Stimulated activated CD8-positive, alpha-beta memory T cell treated with anti-CD3 and anti-CD28 coated beads, Interleukin-7, amount 100 ng/mL, for 48 hours (primary cell): ENCODE measurements at regions not wholly inside any gene's neighbourhood (a gene's known extent, or its start where the extent isn't known, plus 50 kb on each side); places are given as distances from the start of the nearest gene placed in this dataset.

Source experiments
- DNase-seq, 2 donors: peaks; one replicate each; pipeline ENCODE4 v3.0.0-alpha.2; 2020; ENCODE audit warnings: low read depth in 1 of 2; ENCODE audit errors: extremely low read depth in 1 of 2

- DNase-seq, result no peak
Measured at GRCh38 chr12:45585522-45586230, 143.8 kb upstream of the ARID2 start.

GRCh38 chr12:45586486-45586885 lies 143.0 kb upstream of the ARID2 start:
- DNase-seq, result no peak

GRCh38 chr12:45587012-45587411 lies 142.5 kb upstream of the ARID2 start:
- DNase-seq, result no peak

GRCh38 chr12:45587877-45588533 lies 141.5 kb upstream of the ARID2 start:
- DNase-seq, result no peak

DNA sequence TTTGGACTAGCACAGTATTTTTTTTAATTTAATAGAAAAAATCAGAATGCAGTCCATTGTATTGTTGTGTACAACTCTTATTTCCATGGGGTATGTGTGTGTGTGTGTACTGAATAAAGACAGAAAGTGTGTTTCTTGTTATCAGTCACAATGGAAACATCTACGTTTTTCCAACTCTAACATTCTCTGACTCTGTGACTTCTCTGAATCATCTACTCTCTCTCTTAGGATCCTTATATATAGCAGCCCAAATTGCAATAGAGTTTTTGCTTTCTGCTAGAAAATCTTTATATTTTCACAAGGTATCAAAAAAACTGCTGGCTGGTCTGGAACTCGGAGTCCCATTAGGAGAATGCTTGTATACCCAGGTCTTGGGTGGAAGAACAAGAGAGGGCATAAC lies 138.9 kb upstream of the ARID2 start:
- DNase-seq, result no peak

- DNase-seq, result no peak
Measured at GRCh38 chr12:45591635-45592034, 137.9 kb upstream of the ARID2 start.

DNA sequence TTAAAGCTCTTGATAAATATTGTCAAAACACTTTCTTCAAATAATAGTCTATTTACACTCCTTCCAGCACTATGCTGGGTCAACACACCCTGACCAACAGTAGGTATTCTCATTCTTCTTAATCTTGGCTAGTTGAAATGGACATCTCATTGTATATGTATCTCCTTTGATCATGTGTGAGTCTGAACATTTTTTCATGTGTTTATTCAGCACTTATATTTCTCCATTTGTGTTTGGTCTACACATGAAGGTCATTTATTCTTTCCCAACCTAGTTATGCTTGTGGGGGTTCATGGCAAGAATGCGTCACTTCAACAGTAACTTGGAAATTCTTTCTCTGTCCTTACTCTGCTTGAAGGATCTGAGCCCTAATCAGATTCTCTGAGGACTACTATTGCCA lies 133.1 kb upstream of the ARID2 start:
- no peak for DNase-seq

GRCh38 chr12:45598336-45598735 lies 131.2 kb upstream of the ARID2 start:
- no peak for DNase-seq

GRCh38 chr12:45598761-45599160 lies 130.7 kb upstream of the ARID2 start:
- DNase-seq, result no peak

DNA sequence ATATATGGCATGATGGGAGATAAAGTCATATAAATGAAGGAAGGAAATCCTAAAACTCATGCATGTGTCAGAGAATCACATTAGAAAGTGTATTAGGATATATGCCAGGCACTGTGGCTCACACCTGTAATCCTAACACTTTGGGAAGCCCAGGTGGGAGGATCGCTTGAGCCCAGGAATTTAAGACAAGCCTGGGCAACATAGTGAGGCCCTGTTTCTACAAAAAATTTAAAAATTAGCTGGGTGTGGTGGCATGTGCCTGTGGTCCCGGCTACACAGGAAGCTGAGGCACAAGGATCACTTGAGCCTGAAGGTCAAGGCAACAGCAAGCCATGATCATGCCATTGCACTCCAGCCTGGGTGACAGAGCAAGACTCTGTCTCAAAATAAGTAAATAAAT lies 130.3 kb upstream of the ARID2 start:
- DNase-seq, result no peak

GRCh38 chr12:45601390-45601789 lies 128.1 kb upstream of the ARID2 start:
- DNase-seq, result no peak

DNA sequence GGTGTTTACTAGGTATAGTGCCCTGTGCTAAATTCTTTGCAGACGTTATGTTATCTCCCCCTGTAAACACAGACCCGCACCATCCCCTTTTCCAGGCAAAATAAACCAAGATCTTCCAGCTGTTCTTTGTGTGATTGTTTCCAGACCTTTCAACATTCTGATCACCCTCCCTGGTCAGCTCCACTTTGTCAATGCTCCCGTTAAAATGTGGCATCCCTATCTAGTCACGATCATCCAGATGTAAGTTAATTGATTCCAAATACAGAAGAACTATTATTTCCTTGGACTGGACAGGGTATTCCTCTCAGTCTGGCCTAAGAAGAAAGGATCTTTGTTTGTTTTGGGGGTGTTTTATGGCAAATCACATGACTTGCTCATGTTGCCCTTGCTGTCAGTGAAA lies 127.6 kb upstream of the ARID2 start:
- DNase-seq, result no peak

DNA sequence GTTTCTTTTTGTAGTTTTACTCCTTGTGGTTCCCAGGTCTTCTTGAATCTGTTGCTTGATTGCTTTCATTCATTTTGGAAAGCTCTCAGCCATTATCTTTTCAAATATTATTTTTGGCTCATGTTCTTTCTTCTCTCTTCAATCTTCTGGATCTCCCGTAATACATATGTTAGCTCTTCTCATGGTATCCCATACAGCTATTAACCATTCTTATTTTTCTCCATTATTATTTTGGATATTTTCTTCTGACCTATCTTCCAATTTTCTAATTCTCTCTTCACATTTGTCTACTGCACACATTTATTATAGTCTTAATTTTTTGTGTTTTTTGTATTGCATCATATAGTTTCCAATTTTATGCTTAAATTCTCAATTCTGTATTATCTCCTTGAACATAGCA lies 123.9 kb upstream of the ARID2 start:
- no peak for DNase-seq

DNA sequence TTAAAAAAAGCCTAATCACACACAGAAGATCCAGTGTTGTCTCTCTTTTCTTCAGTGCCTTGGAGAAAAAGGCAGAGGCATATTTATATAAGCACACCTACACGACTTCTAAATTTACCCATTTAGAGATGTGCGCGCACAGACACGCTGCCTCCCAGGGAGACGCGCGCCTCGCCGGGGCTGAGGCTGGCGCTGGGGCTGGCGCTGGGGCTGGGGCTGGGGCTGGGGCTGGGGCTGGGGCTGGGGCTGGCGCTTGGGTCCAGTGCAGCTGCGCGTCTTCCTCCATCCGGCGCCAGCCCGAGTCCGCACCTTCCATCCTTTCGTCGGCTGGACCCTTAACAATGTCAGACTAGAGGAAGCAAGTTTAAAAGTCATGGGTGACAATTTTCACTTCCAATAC lies 118.4 kb upstream of the ARID2 start:
- DNase-seq, result no peak

- DNase-seq, result no peak
Measured at GRCh38 chr12:45611495-45611894, 118.0 kb upstream of the ARID2 start.

DNA sequence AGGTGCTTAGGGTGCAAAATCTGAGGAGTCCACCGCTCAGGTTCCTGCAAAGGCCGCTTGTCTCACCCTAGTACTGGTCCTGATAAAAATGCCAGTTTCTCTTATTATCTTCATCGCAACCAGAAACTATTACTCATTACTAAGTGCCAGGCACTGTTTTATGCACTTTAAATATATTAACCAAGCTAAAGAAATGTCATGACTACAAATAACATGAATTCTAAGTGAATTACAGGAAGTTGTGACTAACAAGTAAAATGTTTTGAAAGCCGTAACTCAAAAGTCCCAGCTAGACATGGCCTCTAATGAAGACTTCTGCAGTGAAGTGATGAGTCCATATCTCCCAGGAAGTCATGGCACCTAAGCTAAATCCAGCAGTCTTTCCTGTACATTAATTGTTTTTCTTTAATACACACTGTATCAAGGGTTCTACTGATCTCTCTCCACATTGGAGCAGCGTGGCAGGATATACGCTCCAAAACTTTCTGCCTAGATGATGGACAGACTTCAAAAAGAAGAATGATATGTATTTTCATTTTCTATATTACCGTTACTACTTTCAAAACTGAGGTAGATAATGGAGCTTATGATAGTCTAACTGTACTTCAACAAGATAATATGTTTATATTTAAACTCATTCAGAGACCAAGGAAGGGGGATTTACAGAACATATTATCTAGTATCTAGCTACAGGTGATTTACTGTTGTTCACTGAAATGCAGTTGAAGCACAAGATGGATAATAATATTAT lies 117.3 kb upstream of the ARID2 start:
- DNase-seq, result no peak

DNA sequence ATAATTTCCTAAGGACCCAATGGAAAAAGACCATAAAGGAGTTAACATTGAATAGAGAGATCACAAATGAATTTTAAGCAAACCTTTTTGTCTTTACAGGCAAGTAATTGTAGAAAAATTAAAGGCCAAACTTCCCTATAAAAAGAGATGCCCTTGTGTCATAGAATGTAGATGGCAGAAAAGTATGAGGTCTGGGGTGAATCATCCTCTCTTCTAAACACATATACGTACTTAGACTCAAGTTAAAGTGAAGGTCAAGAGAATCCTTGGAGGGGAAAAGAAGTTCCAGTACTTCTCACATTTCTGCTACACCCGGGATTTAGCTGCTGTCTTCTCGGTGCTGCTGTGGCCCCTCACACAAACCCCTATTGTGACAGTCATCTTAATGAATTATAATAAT lies 116.2 kb upstream of the ARID2 start:
- DNase-seq, result no peak

GRCh38 chr12:45613855-45614254 lies 115.7 kb upstream of the ARID2 start:
- no peak for DNase-seq

DNA sequence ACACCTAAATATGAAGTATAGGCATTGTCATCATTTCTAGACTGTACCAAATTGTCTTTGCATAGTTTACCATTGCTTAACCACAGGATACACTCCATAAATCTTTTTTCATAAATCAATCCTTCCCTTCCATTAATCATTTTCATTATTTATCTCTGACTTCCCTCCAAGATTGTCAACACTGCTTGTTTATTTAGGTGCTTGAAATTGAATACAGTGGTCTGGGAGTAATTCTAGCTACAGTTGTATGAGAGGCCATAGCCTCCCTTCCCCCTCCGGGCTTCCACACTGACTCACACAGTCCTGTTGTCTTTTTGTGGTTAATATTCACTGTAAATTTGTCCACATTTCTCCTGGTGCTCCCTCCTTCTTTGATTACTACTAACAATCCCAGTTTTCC lies 114.2 kb upstream of the ARID2 start:
- DNase-seq, result no peak

DNA sequence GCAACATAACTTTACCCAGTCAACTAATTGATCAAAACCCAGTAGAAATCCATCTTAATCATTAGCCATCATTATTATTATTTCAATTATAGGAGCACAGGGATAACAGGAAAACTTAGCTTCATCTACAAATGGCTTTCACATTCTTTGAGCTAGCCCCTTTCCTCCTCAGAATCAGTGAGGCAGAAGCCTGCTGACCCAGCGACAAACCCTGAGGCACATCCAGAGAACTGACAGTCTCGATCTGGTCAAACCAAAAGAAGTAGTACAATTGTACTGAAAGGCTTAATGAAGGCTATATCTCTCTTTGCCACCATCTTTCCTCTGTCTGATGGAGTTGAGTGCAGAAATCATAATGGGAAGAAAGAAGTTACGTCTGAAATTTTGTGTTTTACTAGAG lies 109.8 kb upstream of the ARID2 start:
- DNase-seq, result no peak

DNA sequence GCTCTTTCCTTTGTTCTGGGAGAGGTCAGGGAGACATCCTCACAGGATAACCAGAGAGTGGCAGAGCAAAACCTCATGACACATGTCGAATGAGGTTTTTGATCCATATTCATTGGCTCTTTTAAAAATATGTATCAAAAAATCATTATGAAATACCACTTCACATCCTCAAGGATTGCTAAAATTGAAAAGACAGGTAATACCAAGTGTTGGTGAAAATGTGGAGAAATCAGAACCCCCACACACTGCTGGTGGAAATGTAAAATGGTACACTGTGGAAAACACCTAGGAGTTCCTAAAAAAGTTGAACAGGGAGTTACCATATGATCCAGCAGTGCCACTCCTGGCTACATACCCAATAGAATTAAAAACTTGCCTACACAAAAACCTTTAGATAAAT lies 107.8 kb upstream of the ARID2 start:
- DNase-seq, result no peak
